H1 (cell line): ENCODE measurements at regions not wholly inside any gene's neighbourhood (a gene's known extent, or its start where the extent isn't known, plus 50 kb on each side); places are given as distances from the start of the nearest gene placed in this dataset.

ENCODE experiments used
- HDAC6 ChIP-seq: IDR thresholded peaks from one replicate; pipeline ENCODE4 v1.7.1; 2012; ENCODE audit warnings: low read depth, mild to moderate bottlenecking, inconsistent platforms, low read length, moderate library complexity
- JUND ChIP-seq: IDR thresholded peaks from 2 replicates; pipeline ENCODE4 v1.6.1; 2011; ENCODE audit warnings: mild to moderate bottlenecking, improper control_type of control experiment, low read length
- NRF1 ChIP-seq: IDR thresholded peaks from 2 replicates; pipeline ENCODE4 v1.6.1; 2011; ENCODE audit warnings: mild to moderate bottlenecking, low read depth, low read length, improper control_type of control experiment
- SP2 ChIP-seq: IDR thresholded peaks from 2 replicates; pipeline ENCODE4 v1.6.1; 2012; ENCODE audit warnings: mild to moderate bottlenecking, low read length, inconsistent platforms
- TAF1 ChIP-seq: IDR thresholded peaks from 2 replicates; pipeline ENCODE4 v1.6.1; 2011; ENCODE audit warnings: mild to moderate bottlenecking, low read depth, low read length
- TF ChIP-seq, protein P1 (sequence below), 3 experiments: IDR thresholded peaks; 1 replicate in 2 of 3; 2 replicates in 1 of 3; pipeline versions ENCODE4 v1.5.1 to v1.6.1; 2011; ENCODE audit warnings: low read length in 3 of 3, mild to moderate bottlenecking in 3 of 3, inconsistent platforms in 2 of 3, low read depth in 1 of 3, moderate library complexity in 1 of 3; ENCODE audit not compliant: insufficient read depth in 1 of 3; ENCODE audit errors: control extremely low read depth in 1 of 3

DNA sequence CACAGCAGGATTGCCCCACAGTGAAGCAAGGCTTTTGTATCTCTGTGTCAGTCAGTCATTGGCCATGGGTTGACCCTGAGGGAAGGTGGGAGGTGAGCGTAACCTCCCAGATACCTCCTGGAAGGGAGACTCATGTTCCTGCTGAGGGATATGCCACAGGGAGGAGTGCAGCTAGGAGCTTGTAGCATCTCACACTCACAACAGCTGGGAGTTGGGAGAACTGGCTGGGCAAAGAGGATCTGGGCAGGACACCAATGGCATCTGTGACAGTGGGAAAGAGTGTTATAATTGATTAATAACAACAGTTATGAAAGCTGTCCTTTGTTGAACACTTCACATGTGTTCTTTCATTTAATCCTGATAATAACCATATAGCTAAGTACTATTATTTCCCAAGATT, 171.0 kb downstream of the TLE3 start:
- TF ChIP-seq, protein P1, sequence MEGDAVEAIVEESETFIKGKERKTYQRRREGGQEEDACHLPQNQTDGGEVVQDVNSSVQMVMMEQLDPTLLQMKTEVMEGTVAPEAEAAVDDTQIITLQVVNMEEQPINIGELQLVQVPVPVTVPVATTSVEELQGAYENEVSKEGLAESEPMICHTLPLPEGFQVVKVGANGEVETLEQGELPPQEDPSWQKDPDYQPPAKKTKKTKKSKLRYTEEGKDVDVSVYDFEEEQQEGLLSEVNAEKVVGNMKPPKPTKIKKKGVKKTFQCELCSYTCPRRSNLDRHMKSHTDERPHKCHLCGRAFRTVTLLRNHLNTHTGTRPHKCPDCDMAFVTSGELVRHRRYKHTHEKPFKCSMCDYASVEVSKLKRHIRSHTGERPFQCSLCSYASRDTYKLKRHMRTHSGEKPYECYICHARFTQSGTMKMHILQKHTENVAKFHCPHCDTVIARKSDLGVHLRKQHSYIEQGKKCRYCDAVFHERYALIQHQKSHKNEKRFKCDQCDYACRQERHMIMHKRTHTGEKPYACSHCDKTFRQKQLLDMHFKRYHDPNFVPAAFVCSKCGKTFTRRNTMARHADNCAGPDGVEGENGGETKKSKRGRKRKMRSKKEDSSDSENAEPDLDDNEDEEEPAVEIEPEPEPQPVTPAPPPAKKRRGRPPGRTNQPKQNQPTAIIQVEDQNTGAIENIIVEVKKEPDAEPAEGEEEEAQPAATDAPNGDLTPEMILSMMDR (IDR thresholded peaks at IDR 0.05; ENCODE audit: control extremely low read depth in 1 of 3, insufficient read depth in 1 of 3, low read depth in 1 of 3, low read length in 3 of 3) = no peak
- TF ChIP-seq HDAC6 = no peak
- TF ChIP-seq SP2 = no peak
- TF ChIP-seq TAF1 = no peak
- no peak for TF ChIP-seq JUND
- TF ChIP-seq NRF1 = no peak
